Dedifferentiated amniotic fluid mesenchymal stem cell (primary cell): ENCODE measurements at regions not wholly inside any gene's neighbourhood (a gene's known extent, or its start where the extent isn't known, plus 50 kb on each side); places are given as distances from the start of the nearest gene placed in this dataset.

Experiments used
- DNase-seq: peaks from one replicate; pipeline ENCODE4 v3.0.0-alpha.2; 2016; ENCODE audit errors: extremely low spot score

DNA sequence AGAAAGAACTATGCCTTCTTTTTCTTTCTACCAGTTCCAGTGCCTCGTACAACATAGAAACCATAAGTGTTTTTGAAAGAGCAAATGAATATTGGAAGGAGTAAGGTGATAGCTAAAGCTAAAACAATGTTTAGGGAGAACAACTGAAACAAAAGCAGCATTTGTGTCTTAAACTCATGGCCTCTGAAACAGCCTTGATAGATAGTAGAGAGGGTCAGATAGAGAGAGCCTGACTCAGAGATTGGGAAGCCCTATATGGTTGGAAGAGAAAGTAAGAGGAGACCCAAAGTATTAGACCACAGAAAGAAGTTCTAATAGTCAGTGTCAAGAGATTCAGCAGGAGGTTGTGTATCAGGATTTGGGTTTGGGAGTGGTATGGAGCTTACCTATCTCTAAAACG, 79.6 kb upstream of the IFNG-AS1 start:
- no peak for DNase-seq

DNA sequence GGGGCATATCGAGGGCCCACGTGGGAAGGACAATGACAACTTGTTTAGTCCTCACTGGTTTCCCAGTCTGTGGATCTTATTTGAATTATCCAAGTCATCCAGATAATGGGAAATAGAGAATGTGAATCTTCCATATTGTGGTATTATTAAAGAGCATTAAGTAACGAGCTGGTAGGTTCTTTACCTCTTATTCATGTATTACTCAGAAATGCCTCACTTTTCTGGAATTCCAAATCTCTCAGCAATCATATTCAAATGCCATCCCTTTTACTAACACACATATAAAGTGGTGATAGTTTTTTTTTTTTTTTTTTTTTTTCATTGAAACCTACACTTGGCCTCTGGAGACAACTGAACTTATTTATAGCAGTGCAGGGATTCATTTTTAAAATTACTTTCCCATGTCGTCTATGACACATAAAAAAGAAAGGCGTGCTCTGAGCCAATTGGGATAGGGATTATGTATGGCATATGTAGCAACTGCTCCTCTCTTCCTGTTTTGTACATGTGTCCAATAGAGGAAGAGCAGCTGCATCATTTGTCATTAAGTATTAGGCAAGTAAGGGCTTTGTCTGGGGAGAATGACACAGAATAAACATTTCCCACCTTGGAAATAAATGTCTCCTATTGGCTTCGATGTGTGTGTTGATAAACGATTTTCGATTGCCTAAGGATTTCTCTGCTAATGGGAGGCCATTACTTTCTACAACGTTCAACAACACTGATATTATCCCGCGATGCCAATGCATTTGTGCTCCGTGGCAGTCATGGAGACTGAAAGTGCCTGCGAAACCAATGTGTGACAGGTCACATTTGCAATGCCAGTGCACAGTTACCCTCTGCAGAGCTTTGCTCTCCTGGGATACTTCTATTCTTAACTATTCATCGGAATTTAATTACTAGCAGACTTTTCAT, 78.6 kb upstream of the IFNG-AS1 start:
- DNase-seq: peak; percentile 77

DNA sequence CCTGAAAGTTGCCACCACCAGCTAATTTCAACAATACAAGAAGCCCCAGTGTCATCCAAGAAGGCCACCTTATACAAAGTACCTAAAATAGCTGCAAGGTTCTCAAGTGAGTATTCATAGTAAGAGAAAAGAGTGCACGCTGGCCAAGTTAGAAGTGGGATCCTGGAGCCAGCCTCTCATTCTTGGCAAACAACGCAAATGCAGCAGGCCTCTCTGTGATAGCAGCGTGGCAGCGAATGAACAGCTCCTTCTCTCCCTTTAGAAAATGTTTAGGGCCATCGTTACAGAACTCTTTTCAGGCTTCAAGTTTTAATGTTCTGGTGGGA, 78.0 kb upstream of the IFNG-AS1 start:
- no peak for DNase-seq

DNA sequence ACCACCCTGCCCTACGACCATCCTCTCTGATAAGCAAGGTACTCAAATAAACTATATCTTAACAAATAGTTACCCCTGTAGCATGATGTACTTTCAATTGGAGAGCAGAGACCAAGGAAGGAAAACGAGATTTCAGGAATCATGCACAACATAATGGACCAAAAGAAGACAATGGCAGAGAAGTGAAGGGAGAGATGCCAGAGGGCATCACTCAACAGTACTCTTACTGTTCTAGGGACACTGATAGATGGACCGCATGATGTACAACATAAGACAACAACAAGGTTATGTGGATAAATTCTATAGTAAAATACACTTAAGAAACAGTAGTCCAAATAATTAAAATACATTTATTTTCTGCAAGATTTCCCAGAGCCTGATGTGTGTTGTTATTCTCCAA, 77.5 kb upstream of the IFNG-AS1 start:
- DNase-seq: no peak

DNA sequence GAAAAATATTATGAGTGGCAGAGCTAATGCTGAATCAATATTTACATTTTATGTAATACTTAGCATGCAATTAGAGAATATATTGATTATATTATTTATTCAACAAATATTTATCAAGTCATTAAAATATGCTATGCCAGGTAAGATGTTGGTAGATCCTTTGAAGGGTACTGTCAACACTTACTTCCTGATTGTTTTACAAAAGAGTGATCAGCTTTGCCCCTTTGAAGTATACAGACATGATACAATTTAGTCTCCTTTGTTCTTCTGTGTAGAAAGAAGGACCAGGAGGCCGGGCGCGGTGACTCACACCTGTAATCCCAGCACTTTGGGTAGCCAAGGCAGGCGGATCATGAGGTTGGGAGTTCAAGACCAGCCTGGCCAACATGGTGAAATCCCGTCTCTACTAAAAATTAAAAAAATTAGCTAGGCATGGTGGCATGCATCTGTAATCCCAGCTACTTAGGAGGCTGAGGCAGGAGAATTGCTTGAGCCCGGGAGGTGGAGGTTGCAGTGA, 73.9 kb upstream of the IFNG-AS1 start:
- no peak for DNase-seq

DNA sequence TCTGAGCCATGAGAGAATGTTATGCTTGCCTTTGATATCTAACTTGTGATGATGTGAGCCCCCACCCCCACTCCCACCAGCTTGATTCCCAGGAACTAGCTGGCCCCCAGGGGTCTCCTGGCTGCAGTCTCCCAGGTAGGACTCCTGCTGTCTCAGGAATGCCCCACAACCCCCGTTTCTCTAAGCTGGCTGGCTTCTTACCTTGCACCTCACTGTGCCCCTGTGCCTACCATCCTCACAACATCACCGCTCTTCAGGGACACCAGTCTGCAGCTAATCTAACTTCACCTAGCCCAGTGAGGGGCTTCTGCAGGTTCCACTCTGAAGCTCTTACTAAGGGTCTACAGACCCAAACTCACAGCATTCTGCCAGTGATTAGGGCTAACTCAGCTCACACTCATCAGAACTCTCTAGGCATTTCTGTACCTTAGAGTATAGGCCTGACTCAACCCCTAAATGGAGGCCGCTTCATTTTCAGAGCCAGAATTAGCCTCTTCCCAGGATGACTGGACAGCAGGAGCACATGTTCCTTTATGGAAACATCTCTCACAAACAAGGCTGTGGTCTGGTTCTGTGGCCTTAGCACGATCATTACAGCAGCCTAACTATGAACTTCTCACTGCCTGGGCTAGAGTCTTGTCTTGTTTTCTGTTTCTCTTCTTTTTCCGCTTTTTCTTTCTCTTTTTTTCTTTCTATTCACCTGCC, 72.8 kb upstream of the IFNG-AS1 start:
- no peak for DNase-seq

DNA sequence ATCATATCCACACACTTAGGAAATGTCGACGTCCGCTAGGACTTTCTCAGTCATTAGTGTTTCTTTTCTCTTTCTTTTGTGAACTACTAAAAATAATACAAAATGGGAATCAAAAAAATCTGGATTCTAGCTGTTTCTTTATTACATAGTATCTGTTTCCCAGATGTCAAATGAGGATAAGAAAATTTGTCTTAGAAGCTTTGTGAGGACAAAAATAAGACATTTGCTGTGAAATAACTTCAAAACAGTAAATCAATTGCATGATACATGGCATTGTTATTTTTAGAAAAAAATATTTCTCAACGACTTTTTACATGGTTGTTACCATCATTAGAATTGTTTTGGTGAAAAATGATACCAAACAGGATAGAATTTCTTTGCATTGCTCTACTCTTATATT, 71.4 kb upstream of the IFNG-AS1 start:
- no peak for DNase-seq

DNA sequence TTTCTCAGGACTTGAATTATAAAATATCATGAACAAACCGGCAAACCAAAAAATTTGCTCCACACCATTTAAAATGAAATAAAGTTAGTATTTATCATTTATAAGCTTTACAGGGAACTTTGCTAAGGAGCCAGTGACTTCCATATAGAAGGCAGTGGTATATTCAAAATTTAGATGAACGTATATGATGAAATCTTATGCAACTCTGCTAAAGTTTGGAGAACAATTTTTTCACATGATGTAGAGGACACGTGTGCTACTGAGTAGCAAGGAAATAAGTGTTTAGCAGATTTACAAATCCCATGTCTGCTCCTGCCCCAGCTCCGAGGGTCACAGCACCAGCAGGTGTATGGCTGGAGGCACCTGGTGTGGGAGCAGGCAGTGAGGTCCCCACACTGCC, 70.8 kb upstream of the IFNG-AS1 start:
- DNase-seq: no peak

DNA sequence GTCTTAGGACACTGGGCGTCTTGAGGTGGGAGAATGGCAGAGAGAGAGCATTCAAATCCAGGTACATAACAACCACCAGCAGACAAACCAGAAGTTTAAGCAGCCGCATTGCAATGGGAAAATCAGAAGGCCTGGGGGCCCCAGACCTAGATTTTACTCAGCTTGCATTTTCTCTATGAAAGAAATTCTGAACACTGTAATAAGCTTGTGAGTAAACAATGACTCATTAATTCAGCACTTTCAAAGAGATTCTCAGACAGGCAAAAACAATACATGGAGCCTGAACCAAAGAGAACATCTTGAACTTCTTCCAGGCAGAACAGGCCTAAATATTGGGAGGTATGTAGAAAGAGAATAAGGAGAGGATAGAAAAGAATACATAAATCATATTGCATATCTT, 69.8 kb upstream of the IFNG-AS1 start:
- no peak for DNase-seq

DNA sequence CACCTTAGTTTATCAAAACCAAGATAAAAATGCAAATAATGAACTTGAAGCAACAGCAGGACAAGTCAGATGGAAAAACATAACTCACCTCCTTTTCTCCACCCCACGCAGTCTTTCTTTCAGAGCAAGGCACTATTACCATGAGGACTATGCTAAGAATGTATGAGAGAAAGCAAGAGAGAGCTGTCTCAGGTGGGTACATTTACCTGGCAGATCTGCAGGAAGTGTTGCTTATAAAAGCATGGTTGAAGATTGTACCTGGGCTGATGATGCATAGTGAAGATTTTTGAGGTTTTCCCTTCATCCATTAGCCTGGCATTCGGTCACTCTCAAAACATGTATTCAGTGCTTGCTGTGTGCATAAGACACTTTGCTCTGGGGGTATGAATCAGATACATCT, 68.8 kb upstream of the IFNG-AS1 start:
- DNase-seq: no peak

DNA sequence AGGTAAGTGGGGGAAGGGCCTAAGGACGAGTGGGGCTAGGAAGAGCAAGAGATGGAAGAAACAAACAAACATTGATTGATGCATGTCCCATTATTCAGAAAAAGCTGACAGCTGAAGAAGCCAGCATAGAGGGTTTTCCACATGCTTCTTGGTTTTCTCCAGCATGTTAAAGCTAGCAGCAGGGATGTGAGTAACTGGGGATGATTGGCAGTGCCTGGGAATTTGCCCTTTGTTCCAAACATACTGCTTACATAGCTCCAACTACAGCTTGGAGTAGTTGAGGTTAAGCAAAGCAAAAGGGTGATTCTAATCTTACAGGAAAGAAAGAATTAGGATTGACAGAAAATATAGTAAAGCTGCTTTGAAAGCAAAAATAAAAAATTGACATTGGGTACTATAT, 68.0 kb upstream of the IFNG-AS1 start:
- DNase-seq: no peak

DNA sequence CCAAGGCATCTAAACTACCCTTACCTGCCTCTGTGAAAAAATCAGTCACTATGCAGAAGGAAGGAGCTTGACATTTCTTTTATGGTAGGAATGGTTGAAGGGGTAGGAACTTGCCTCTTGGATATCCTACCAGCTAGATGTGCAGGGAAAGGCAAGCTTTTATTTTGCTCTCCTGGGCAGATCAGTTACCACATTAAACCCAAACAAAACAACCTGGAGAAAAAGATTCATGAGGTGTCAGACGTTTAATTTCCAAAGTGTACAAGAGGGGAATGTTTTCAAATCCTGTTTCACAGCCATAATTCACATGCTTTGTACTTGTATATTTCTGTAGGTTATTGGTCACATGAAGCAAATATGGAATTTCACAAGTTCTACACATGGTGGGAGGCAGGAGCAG, 67.0 kb upstream of the IFNG-AS1 start:
- DNase-seq: no peak

DNA sequence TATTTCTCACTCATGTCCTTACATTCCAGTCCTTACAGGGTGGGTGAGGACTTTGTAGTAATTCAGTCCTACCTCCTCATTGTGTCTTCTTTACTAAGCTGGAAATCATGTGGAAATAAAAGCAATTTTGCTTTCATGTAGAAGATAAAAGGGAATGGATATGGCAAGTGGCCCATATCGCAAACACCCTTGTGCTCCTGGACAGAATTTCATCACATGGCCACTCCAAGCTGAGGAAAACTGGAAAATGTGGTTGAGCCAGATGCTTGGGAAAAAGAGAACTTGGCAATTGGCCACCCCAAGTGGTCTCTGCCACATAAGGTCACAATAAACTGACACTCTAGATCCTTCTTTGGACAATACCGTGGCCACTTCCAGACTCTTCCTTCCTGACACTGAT, 64.2 kb upstream of the IFNG-AS1 start:
- no peak for DNase-seq

DNA sequence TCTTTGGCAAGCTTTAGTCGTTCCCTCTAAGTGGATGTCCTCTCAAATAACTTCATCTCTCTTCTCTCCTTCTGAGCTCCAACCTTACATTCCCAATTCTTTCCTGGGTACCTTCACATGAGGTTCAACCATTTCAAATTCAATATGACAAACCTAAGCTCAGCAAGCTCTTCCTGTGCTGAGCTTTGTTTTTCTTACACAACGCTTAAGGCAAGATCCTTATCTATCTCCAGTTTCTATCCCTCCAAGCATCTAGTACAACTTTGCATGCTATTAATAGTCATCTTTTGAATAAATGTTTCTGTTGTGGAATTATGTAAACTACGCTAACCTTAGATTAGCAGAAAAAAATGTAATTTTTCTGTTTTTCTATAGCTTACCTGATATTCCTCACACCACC, 63.7 kb upstream of the IFNG-AS1 start:
- no peak for DNase-seq

DNA sequence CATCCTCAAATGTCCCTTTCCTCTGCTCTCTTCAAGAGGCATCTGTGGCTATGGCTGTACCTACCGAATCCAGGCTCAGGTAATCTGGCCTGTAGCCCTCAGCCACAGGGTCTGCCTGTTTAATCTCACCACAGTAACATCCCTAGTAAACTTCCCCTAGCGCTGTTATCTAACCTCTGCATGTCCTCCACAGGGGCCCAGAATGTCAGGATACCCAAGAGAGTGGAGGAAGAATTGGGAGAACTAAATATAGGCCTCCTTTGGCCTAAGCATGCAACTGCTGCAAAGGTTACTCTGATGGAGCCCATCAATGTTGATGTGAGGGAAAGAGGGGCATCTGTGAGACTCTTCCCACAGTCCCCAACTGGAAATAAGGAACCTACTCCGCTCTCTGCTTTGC, 63.2 kb upstream of the IFNG-AS1 start:
- DNase-seq: no peak

DNA sequence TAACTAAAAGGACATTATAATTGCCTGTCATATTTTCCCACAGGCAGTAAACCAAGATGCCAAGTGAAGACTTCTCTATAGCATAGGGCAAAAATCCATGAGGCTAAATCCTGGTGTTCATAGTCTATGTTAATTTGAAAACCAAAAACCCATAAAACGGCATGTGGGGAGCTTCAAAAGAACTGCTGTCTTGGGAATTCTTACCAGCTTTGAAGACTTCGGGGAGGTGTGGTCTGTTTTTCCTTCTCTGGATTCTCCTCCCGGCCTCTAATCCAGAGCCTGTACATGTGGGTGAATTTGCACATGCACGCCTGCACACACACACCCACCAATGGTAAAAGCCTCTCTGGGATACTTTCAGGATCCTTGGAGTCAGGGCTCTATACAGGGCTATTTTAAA, 61.9 kb upstream of the IFNG-AS1 start:
- DNase-seq: no peak

DNA sequence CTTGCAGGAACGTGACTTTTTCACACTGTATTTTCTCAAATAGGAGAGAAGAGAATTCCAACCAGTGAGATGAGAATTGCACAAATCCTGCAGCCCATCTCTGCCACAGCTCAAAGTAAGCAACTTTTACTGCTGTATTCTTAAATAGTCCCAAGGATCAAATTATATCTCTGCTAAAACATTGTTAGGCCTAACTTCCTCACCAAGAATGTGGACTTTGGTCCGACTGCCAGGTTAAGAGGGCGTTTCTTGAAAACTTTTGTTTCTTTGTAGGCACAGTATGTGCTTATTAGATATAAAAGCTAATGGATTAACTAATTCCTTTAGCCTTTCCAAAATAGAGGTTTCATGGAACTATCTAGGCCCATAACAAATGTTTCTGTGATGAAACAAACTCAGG, 61.4 kb upstream of the IFNG-AS1 start:
- DNase-seq: no peak

DNA sequence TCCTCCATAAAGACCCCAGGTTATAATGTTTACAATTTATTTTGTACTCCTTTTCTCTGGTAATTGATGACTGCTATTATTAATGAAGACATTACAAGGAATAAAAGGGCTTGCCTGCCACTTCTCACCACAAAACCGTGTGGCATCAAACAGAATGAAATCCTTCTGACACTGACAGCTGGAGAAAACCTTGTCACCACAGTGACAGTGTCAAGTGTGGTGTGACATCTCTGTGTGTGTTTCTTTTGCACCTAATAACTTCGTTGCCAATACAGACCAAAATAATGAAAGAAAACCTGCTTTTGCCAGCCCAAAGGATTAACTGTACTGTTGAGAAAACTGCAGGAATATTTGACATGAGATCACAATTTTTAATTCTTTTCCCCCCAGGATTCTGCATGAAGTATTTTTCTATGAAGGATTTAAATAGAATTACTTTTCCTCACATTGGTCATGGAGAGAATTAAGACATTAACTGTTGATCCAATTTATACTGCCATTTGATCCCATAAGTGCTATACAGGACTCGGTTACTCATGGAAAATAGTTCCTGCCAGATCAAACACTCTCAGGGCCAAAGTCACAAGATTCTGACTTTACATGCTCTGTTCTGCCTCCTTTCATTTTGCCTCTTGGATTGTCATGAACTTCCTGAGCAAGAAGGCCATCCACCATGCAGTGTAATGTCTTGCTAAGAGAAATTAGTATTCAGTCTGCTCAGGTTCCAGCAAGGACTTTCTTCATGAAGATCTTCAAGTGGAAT, 60.4 kb upstream of the IFNG-AS1 start:
- no peak for DNase-seq

DNA sequence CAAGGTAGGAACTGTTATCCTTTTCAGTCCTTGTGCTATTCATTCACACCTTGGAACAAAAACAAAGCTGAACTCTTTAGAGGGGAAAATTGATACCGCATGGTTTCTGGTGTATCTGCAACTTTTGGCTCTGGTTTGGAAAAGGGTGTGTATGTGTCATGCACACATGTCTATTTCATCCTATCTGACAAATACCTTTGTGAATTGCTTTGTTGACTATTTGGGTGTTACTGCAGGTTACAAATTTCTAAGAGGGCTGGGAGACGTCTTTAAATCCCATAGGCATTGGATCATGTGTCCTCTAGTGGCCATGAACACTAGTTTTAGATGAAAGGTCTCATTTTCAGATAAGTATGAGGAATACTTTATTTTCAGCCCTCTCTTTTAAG, 59.9 kb upstream of the IFNG-AS1 start:
- no peak for DNase-seq

DNA sequence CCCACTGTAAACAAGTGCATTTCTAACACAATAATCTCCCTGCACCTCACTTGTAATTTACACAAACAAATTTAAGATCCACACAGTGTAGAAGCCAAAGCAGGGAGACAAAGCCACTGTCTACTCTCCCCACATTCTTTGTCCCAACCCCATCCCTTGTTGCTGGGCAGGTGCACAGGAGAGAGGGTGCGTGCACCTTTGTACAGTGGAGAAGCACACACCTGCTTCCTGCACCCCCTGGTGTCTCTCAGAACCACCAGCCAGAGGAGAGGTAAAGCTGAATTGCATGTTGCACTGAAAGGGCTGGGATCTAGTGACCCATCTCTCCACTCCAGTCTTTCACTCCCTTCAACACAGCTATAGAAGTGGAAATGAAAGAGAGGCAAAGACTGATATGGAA, 51.4 kb upstream of the IFNG-AS1 start:
- no peak for DNase-seq
